ENCODE measurements at regions not wholly inside any gene's neighbourhood (a gene's known extent, or its start where the extent isn't known, plus 50 kb on each side); places are given as distances from the start of the nearest gene placed in this dataset.

GRCh38 chr2:12177455-12178288, 431.2 kb downstream of the LPIN1 start:
- no peak for TF ChIP-seq CTCF (IDR thresholded peaks at IDR 0.05; ENCODE audit: low read depth, low read length)
- no peak for DNase-seq (ENCODE audit: extremely low read depth, low read depth)

- no peak for DNase-seq (ENCODE audit: extremely low read depth, low read depth)
- no peak for TF ChIP-seq CTCF (IDR thresholded peaks at IDR 0.05; ENCODE audit: low read depth, low read length)
These were observed 432.1 kb downstream of the LPIN1 start for GRCh38 chr2:12178289-12179080.

GRCh38 chr2:12180031-12180430, 433.6 kb downstream of the LPIN1 start:
- TF ChIP-seq CTCF (IDR thresholded peaks at IDR 0.05; ENCODE audit: low read depth, low read length): no peak

GRCh38 chr2:12183032-12183645, 436.7 kb downstream of the LPIN1 start:
- DNase-seq (ENCODE audit: extremely low read depth, low read depth): no peak
- TF ChIP-seq CTCF (IDR thresholded peaks at IDR 0.05; ENCODE audit: low read depth, low read length): no peak

More at GRCh38 chr2:12180031-12180430, 433.6 kb downstream of the LPIN1 start:
- DNase-seq (ENCODE audit: extremely low read depth, low read depth): no peak

- DNase-seq (ENCODE audit: extremely low read depth, low read depth): no peak
- TF ChIP-seq CTCF (IDR thresholded peaks at IDR 0.05; ENCODE audit: low read depth, low read length): no peak
These were observed 446.3 kb downstream of the LPIN1 start for GRCh38 chr2:12192762-12193161.

- no peak for DNase-seq (ENCODE audit: extremely low read depth, low read depth)
- no peak for TF ChIP-seq CTCF (IDR thresholded peaks at IDR 0.05; ENCODE audit: low read depth, low read length)
These were observed 448.5 kb downstream of the LPIN1 start for GRCh38 chr2:12194968-12195367.

Measured in AG09319 (cell line).